ENCODE measurements at regions not wholly inside any gene's neighbourhood (a gene's known extent, or its start where the extent isn't known, plus 50 kb on each side); places are given as distances from the start of the nearest gene placed in this dataset.

DNA sequence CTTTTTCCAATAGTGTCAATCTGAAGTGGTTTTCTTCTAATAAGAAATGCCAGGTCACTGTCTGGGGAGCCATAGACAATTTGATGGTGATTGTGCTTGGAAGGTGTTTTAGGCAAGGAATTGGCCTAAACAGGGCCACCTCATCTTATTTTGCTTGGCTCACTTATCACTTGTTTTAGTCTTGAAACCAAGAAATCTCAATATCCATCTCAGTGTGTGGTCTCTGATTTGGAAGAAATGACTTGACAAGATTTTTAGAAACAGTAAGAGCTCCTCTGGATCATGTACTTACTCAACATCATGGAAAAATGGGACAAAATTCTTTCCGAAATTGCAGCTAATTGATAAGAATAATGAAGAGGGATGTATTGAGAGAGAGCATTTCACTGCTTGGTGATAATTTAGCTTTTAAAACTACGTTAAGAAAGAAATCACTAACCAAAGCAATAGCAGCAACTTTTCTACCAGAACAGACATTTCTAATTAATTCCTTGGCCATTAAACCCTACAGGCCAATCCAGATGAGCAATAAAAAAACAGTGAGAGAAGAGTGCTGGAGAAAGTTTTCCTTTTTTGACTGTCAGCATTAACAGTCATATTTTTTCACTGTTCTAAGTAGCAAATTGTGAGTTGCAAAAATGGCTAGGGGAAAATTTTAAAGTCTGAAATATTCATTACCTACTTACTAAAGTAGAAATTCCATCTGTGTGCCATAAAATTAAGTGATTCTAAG, 157.3 kb downstream of the AEBP2 start:
- no peak overlapping the region for H3K27ac ChIP-seq
- no peaks in the 10 kb centered on the region for H3K36me3 ChIP-seq
- no peaks in the 10 kb centered on the region for H3K27me3 ChIP-seq
- no peak overlapping the region for H3K4me3 ChIP-seq
- no peaks in the 10 kb centered on the region for H3K9me3 ChIP-seq
- no peaks in the 10 kb centered on the region for H3K4me1 ChIP-seq
- 52 to 59% methylated on average over 2 of the region's 2 CpGs for WGBS, 2 donors
- intact Hi-C loops (cut with DNase I), result no loop called here
- TF ChIP-seq, protein P1, sequence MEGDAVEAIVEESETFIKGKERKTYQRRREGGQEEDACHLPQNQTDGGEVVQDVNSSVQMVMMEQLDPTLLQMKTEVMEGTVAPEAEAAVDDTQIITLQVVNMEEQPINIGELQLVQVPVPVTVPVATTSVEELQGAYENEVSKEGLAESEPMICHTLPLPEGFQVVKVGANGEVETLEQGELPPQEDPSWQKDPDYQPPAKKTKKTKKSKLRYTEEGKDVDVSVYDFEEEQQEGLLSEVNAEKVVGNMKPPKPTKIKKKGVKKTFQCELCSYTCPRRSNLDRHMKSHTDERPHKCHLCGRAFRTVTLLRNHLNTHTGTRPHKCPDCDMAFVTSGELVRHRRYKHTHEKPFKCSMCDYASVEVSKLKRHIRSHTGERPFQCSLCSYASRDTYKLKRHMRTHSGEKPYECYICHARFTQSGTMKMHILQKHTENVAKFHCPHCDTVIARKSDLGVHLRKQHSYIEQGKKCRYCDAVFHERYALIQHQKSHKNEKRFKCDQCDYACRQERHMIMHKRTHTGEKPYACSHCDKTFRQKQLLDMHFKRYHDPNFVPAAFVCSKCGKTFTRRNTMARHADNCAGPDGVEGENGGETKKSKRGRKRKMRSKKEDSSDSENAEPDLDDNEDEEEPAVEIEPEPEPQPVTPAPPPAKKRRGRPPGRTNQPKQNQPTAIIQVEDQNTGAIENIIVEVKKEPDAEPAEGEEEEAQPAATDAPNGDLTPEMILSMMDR (IDR thresholded peaks at IDR 0.05), result no peak
- DNase-seq, result no peak

DNA sequence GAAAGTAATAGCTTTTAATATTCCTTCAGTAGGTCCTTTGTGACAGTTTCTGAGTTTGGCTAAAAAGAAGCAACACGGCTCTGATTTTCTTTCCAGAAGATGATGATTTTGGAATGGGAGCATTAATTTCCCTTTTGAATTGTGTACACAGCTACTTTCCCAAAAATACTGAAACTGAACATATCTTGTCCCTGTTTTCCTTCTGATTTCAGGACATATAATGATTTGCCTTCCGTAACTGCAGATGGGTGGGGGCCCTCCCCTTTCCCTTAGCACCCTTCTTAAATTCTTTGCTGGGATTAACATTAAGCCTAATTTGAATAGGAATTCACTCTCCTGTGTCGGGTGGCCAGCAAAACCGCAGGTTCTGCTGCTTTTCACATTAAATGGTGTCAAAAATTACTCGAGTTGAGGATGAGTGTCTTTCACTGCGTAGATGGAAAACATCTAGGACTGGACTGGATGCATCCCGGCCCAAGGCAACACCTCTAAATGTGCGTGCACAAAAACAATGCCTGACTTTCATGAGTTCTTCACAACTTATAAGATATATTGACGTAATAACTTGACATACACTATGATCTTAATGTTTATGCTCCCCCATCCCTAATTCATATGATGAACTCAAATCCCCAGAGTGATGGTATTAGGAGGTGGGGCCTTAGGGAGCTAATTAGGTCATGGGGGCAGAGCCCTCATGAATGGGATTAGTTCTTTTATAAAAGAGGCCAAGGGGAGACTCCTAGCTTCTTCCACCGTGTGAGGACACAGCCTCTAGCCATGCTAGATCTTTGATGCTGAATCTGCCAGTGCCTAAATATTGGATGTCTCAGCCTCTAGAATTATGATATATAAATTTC, 158.1 kb downstream of the AEBP2 start:
- Histone ChIP-seq H3K4me1 (no peaks in the 10 kb centered on the region), H3K36me3 (no peaks in the 10 kb centered on the region), H3K9me3 (no peaks in the 10 kb centered on the region), H3K27me3 (no peaks in the 10 kb centered on the region), H3K27ac (no peak overlapping the region), H3K4me3 (no peak overlapping the region)
- TF ChIP-seq POLR2A (IDR thresholded peaks at IDR 0.05), result no peak
- TF ChIP-seq, protein P1 (IDR thresholded peaks at IDR 0.05), result no peak
- intact Hi-C loops (cut with DNase I), result no loop called here
- DNase-seq, result no peak
- 52 to 60% methylated on average over 10 of the region's 10 CpGs for WGBS, 2 donors

DNA sequence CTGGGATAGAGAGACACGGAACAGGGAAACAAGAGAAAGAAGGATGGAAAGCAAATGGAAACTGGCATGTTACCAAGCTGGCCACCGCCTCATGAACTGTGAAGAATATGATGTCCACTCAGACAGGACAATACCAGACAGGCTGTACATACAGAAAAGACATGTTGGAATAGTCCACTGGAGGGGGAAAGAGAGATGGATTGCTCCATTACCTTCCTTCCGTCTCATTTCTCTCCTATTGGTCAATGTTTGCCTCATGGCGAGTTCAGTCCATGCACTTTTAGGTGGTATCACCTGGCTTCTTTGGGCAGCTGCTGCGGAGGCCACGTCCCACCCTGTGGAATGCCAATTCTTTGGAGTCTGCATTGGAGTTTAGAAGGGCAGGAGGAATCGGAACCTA, 166.4 kb downstream of the AEBP2 start:
- no peaks in the 10 kb centered on the region for H3K36me3 ChIP-seq
- H3K9me3 ChIP-seq, result no peaks in the 10 kb centered on the region
- H3K4me1 ChIP-seq, result peaks cover 0 to 21% (median 0%) of the 10 kb centered on the region in 3 donors
- H3K27ac ChIP-seq, result no peak overlapping the region
- TF ChIP-seq POLR2A (IDR thresholded peaks at IDR 0.05), result no peak
- TF ChIP-seq, protein P1 (IDR thresholded peaks at IDR 0.05), result no peak
- H3K27me3 ChIP-seq, result no peaks in the 10 kb centered on the region
- 90 to 97% methylated on average over 5 to 7 of the region's 7 CpGs for WGBS, 2 donors
- H3K4me3 ChIP-seq, result no peak overlapping the region
- DNase-seq, result no peak
- intact Hi-C loops (cut with DNase I), result no loop called here

DNA sequence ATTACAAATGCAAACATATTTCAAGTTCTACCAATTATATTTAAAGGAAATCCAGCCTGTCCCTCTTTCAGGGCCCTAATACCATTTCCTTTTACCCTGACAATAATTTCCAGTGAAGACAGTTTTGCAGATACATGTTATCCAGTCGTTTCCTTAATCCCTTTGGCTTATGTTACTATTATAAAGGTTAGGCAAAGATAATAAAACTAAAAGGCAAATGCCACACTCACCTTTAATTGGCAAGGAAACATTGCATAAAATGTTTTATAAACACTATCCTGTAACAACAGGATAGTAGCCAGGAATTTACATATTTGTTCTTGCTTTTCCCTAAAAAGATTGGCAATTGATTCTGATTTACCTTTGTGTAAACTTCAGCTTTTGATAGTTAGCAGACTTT, 168.7 kb downstream of the AEBP2 start:
- intact Hi-C loops (cut with DNase I), result no loop called here
- Histone ChIP-seq H3K27ac (peak overlapping the region in 1 of 4 donors; percentile 6), H3K4me3 (no peak overlapping the region), H3K4me1 (peaks cover 0 to 21% (median 0%) of the 10 kb centered on the region in 3 donors), H3K36me3 (no peaks in the 10 kb centered on the region), H3K27me3 (no peaks in the 10 kb centered on the region), H3K9me3 (no peaks in the 10 kb centered on the region)
- TF ChIP-seq POLR2A (IDR thresholded peaks at IDR 0.05), result no peak
- TF ChIP-seq, protein P1 (IDR thresholded peaks at IDR 0.05), result no peak
- DNase-seq, result no peak
- 22 to 23% methylated on average over 1 of the region's 1 CpG for WGBS, 2 donors

DNA sequence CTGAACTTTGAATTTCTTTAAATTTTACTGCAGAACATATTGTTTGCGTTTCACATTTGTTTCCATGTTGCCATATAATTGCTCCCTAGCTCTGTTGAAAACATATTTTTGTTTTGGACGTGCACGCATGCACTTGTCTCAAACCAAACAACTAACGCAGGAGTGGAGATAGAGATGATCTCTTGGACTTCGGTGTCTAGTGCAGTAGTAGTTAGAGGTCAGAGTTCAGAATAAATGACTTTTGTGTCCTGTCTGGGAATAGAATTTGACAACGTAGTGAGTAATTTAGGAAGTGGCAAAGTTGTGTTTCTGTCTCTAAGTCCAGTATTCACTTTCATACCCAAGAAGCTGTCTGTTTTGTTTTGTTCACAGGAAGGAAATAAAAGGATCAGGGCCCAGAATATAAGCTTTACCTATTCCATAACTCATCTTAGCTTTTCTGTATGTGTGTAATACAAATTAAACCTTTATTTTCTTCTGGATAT, 173.8 kb downstream of the AEBP2 start:
- H3K27ac ChIP-seq, result no peak overlapping the region
- intact Hi-C loops (cut with DNase I), result no loop called here

More for the DNA sequence above, 173.8 kb downstream of the AEBP2 start:
- WGBS, 2 donors, result 82 to 87% methylated on average over 6 of the region's 6 CpGs
- H3K4me3 ChIP-seq, result no peak overlapping the region
- H3K4me1 ChIP-seq, result peaks cover 0 to 32% (median 0%) of the 10 kb centered on the region in 3 donors
- TF ChIP-seq POLR2A (IDR thresholded peaks at IDR 0.05), result no peak
- TF ChIP-seq, protein P1 (IDR thresholded peaks at IDR 0.05), result no peak
- H3K9me3 ChIP-seq, result no peaks in the 10 kb centered on the region
- no peaks in the 10 kb centered on the region for H3K27me3 ChIP-seq
- DNase-seq, result no peak
- H3K36me3 ChIP-seq, result no peaks in the 10 kb centered on the region
